Smooth muscle cell (in vitro differentiated cells): ENCODE measurements at regions not wholly inside any gene's neighbourhood (a gene's known extent, or its start where the extent isn't known, plus 50 kb on each side); places are given as distances from the start of the nearest gene placed in this dataset.

Source experiments
- DNase-seq: peaks from one replicate; lab custom pipeline; 2025; ENCODE audit not compliant: unreplicated experiment; lab: John Stamatoyannopoulos, UW
- H2AFZ ChIP-seq: fragments of 200-600 bp; sonication (generic); 2 replicates; pipeline ENCODE4 v1.6.0; 2016; ENCODE audit warnings: antibody characterized with exemption, low read depth, mild to moderate bottlenecking
- H3F3A ChIP-seq: fragments of 200-600 bp; sonication (generic); 2 replicates; pipeline ENCODE4 v1.6.0; 2017; ENCODE audit warnings: antibody characterized with exemption, low read depth
- H3K27ac ChIP-seq: fragments of 200-600 bp; sonication (generic); 2 replicates; pipeline ENCODE4 v1.5.1; 2016; ENCODE audit warnings: low read depth, mild to moderate bottlenecking
- H3K27me3 ChIP-seq: fragments of 200-600 bp; sonication (generic); 2 replicates; pipeline ENCODE4 v1.6.1; 2016; ENCODE audit warnings: low read depth, mild to moderate bottlenecking
- H3K36me3 ChIP-seq: fragments of 200-600 bp; sonication (generic); 2 replicates; pipeline ENCODE4 v1.5.1; 2016; ENCODE audit warnings: low read depth
- H3K4me1 ChIP-seq: fragments of 200-600 bp; sonication (generic); 2 replicates; pipeline ENCODE4 v1.5.1; 2016; ENCODE audit warnings: low read depth
- H3K4me2 ChIP-seq: fragments of 200-600 bp; sonication (generic); 2 replicates; pipeline ENCODE4 v1.6.0; 2016; ENCODE audit warnings: mild to moderate bottlenecking
- H3K4me3 ChIP-seq: fragments of 200-600 bp; sonication (generic); 2 replicates; pipeline ENCODE4 v1.5.1; 2016; ENCODE audit warnings: mild to moderate bottlenecking
- H3K79me2 ChIP-seq: fragments of 200-600 bp; sonication (generic); 2 replicates; pipeline ENCODE4 v1.6.0; 2016; ENCODE audit warnings: low read depth, mild to moderate bottlenecking
- H3K9ac ChIP-seq: fragments of 200-600 bp; sonication (generic); 2 replicates; pipeline ENCODE4 v1.6.0; 2016; ENCODE audit warnings: low read depth
- H3K9me3 ChIP-seq: fragments of 200-600 bp; sonication (generic); replicated peaks from 2 replicates; pipeline ENCODE4 v1.5.1; 2016; ENCODE audit warnings: low read depth
- H4K20me1 ChIP-seq: fragments of 200-600 bp; sonication (generic); 2 replicates; pipeline ENCODE4 v1.6.0; 2016; ENCODE audit warnings: low read depth
- WGBS: methylation state at CpG from one replicate; pipeline ENCODE4 v1.1.7; 2016; ENCODE audit warnings: low lambda C conversion rate; 5-methylcytosine and 5-hydroxymethylcytosine counted together
- TF ChIP-seq, protein P1 (sequence below): fragments of 200-600 bp; sonication (generic); IDR thresholded peaks from 2 replicates; pipeline ENCODE4 v1.5.1; 2017; ENCODE audit warnings: borderline replicate concordance, mild to moderate bottlenecking, antibody characterized with exemption; ENCODE audit not compliant: insufficient read depth, poor library complexity, severe bottlenecking

DNA sequence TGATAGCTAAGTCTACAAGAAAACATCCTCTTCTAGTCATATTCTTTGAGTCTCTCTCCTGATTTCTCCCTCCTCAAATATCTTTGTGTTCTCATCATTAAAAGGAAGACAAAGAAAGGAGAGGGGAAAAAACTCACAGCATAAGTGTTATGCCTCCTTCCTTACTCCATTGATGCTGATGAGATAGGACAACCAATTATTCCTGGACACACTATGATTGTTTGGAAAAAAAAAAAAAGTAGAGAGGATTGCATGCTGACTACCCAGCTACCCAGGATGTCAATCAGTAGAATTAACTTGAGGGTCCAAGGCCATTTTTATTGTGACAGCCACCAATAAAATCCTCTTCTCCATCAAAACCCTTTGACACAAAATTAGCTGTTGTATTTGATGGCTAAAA lies 299.1 kb upstream of the CDH8 start:
- H3K9ac ChIP-seq: no peak overlapping the region
- DNase-seq: no peak
- no peaks in the 10 kb centered on the region for H3K4me1 ChIP-seq
- H3K27me3 ChIP-seq: no peaks in the 10 kb centered on the region
- H3K79me2 ChIP-seq: no peaks in the 10 kb centered on the region
- no peaks in the 10 kb centered on the region for H4K20me1 ChIP-seq
- no peaks in the 10 kb centered on the region for H3K36me3 ChIP-seq
- H2AFZ ChIP-seq: no peak overlapping the region
- H3K4me2 ChIP-seq: no peak overlapping the region
- H3K27ac ChIP-seq: no peak overlapping the region
- no peak overlapping the region for H3K4me3 ChIP-seq
- no peaks in the 10 kb centered on the region for H3K9me3 ChIP-seq
- H3F3A ChIP-seq: no peaks in the 10 kb centered on the region
- TF ChIP-seq, protein P1, sequence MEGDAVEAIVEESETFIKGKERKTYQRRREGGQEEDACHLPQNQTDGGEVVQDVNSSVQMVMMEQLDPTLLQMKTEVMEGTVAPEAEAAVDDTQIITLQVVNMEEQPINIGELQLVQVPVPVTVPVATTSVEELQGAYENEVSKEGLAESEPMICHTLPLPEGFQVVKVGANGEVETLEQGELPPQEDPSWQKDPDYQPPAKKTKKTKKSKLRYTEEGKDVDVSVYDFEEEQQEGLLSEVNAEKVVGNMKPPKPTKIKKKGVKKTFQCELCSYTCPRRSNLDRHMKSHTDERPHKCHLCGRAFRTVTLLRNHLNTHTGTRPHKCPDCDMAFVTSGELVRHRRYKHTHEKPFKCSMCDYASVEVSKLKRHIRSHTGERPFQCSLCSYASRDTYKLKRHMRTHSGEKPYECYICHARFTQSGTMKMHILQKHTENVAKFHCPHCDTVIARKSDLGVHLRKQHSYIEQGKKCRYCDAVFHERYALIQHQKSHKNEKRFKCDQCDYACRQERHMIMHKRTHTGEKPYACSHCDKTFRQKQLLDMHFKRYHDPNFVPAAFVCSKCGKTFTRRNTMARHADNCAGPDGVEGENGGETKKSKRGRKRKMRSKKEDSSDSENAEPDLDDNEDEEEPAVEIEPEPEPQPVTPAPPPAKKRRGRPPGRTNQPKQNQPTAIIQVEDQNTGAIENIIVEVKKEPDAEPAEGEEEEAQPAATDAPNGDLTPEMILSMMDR: no peak

GRCh38 chr16:62321606-62322005 lies 285.4 kb upstream of the CDH8 start:
- Histone ChIP-seq H3K79me2 (no peaks in the 10 kb centered on the region), H3K4me1 (no peaks in the 10 kb centered on the region), H3K4me3 (no peak overlapping the region), H3F3A (no peaks in the 10 kb centered on the region), H3K4me2 (no peak overlapping the region), H4K20me1 (no peaks in the 10 kb centered on the region), H3K36me3 (no peaks in the 10 kb centered on the region), H3K9ac (no peak overlapping the region), H3K27ac (no peak overlapping the region), H3K9me3 (no peaks in the 10 kb centered on the region), H2AFZ (no peak overlapping the region), H3K27me3 (no peaks in the 10 kb centered on the region)
- DNase-seq: no peak
- TF ChIP-seq, protein P1: no peak
- 91% methylated on average over 2 of the region's 2 CpGs for WGBS

DNA sequence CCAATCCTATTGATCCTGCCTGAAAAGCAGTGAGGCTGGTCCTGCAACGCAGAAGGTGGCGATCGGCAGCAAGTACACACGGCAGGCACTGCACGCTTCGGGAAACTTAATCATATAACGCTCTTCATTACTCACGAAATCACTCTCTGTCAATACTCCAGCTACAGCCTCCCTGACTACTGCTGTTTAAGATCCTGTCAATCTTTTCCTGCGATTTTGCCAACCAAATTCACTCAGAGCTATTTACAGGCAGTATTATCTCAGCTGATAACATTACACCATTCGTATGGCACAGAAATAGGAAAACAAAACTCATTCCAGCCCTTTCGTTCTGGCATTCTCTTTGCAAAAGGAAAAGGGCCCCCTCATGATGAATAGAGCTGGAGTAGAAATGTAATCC lies 262.4 kb upstream of the CDH8 start:
- no peaks in the 10 kb centered on the region for H3K9me3 ChIP-seq
- no peak overlapping the region for H3K4me3 ChIP-seq
- no peak overlapping the region for H3K9ac ChIP-seq
- no peak overlapping the region for H3K4me2 ChIP-seq
- H4K20me1 ChIP-seq: no peaks in the 10 kb centered on the region
- H3F3A ChIP-seq: no peaks in the 10 kb centered on the region
- DNase-seq: no peak
- no peaks in the 10 kb centered on the region for H3K27me3 ChIP-seq
- no peak overlapping the region for H2AFZ ChIP-seq
- H3K79me2 ChIP-seq: no peaks in the 10 kb centered on the region
- no peak overlapping the region for H3K27ac ChIP-seq
- 78% methylated on average over 11 of the region's 11 CpGs for WGBS
- TF ChIP-seq, protein P1: no peak
- no peaks in the 10 kb centered on the region for H3K4me1 ChIP-seq
- no peaks in the 10 kb centered on the region for H3K36me3 ChIP-seq

DNA sequence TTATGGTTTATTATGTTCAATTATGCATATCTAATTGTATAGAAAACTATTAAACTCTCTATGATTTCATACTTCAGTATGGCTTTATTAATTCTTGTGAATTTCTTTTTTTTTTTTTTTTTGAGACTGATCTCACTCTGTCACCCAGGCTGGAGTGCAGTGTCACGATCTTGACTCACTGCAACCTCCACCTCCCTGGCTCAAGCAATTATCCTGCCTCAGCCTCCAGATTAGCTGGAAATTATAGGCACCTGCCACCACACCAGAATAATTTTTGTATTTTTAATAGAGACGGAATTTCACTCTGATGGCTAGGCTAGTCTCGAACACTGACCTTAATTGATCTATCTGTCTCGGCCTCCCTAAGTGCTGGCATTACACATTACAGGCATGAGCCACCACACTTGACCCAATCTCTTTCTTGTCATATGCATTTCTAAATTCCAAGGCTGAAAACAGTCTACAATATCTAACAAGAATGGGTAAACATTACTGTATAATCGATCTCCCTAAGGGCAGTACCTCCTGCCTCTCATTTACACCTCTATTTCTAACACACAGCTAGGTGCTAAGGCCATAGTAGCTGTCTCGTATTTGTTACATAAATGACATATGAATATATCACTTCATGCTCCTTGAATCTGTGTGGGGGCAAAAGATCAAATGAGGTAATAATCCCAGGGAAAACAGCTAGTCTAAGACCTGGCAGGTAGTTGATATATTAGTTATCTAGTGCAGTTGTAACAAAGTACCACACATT lies 258.2 kb upstream of the CDH8 start:
- TF ChIP-seq, protein P1: no peak
- DNase-seq: no peak
- H3K4me1 ChIP-seq: no peaks in the 10 kb centered on the region
- no peaks in the 10 kb centered on the region for H3K27me3 ChIP-seq
- no peaks in the 10 kb centered on the region for H3K36me3 ChIP-seq
- no peak overlapping the region for H2AFZ ChIP-seq
- no peak overlapping the region for H3K4me2 ChIP-seq
- H3K79me2 ChIP-seq: no peaks in the 10 kb centered on the region
- H3K9me3 ChIP-seq: no peaks in the 10 kb centered on the region
- WGBS: 83% methylated on average over 6 of the region's 6 CpGs
- no peak overlapping the region for H3K9ac ChIP-seq
- H3F3A ChIP-seq: no peaks in the 10 kb centered on the region
- no peak overlapping the region for H3K27ac ChIP-seq
- no peaks in the 10 kb centered on the region for H4K20me1 ChIP-seq
- H3K4me3 ChIP-seq: no peak overlapping the region
